Small intestine (tissue), 7 donors: ENCODE measurements at regions not wholly inside any gene's neighbourhood (a gene's known extent, or its start where the extent isn't known, plus 50 kb on each side); places are given as distances from the start of the nearest gene placed in this dataset.
"Not testable (repeated sequence)": the region's sequence is repeated elsewhere in the genome, so short reads cannot be mapped to it uniquely, and the experiment has no call there.

Source experiments
- DNase-seq, 2 donors: peaks; one replicate each; pipeline versions ENCODE4 v3.0.0 to v3.0.0-alpha.2; 2013
- FAIRE-seq: peaks from 2 replicates; lab custom pipeline; 2012; peaks lifted over from hg19 to GRCh38; lab: Jason Lieb, UNC
- H3K27ac ChIP-seq, 3 donors: one replicate each; pipeline ENCODE4 v1.5.1; 2013; ENCODE audit warnings: low read length in 2 of 3, mild to moderate bottlenecking in 2 of 3, control low read depth in 1 of 3, inconsistent platforms in 1 of 3, low read depth in 1 of 3, moderate library complexity in 1 of 3
- H3K27me3 ChIP-seq, 3 donors: one replicate each; pipeline ENCODE4 v1.6.1; 2013; ENCODE audit warnings: low read length in 3 of 3, inconsistent platforms in 1 of 3; ENCODE audit not compliant: control insufficient read depth in 3 of 3, insufficient read depth in 3 of 3
- H3K36me3 ChIP-seq, 3 donors: one replicate each; pipeline ENCODE4 v1.6.1; 2013; ENCODE audit warnings: low read length in 3 of 3, inconsistent platforms in 1 of 3, low read depth in 1 of 3, mild to moderate bottlenecking in 1 of 3, moderate library complexity in 1 of 3; ENCODE audit not compliant: control insufficient read depth in 3 of 3, insufficient read depth in 2 of 3
- H3K4me1 ChIP-seq, 3 donors: one replicate each; pipeline ENCODE4 v1.6.1; 2013; ENCODE audit warnings: low read length in 2 of 3, inconsistent platforms in 1 of 3, low read depth in 1 of 3, mild to moderate bottlenecking in 1 of 3, moderate library complexity in 1 of 3; ENCODE audit not compliant: control insufficient read depth in 3 of 3, insufficient read depth in 2 of 3
- H3K4me3 ChIP-seq, 3 donors: one replicate each; pipeline ENCODE4 v1.5.1; 2013; ENCODE audit warnings: low read length in 3 of 3, control low read depth in 1 of 3, inconsistent platforms in 1 of 3, low read depth in 1 of 3, mild to moderate bottlenecking in 1 of 3, moderate library complexity in 1 of 3
- H3K9me3 ChIP-seq, 2 donors: one replicate each; pipeline ENCODE4 v1.6.1; 2013; ENCODE audit warnings: low read depth in 1 of 2, low read length in 1 of 2; ENCODE audit not compliant: control insufficient read depth in 2 of 2, insufficient read depth in 1 of 2
- WGBS, 3 donors: extraction: QIAGEN DNeasy Blood & Tissue Kit; methylation state at CpG; one replicate each; pipeline ENCODE4 v1.1.7; 2013; 5-methylcytosine and 5-hydroxymethylcytosine counted together
- donor health status: healthy with polysubstance abuse.
- donor health status: control.
- donor health status: control.
- donor health status: Bipolar disorder and iron deficiency.
- donor health status: healthy.

DNA sequence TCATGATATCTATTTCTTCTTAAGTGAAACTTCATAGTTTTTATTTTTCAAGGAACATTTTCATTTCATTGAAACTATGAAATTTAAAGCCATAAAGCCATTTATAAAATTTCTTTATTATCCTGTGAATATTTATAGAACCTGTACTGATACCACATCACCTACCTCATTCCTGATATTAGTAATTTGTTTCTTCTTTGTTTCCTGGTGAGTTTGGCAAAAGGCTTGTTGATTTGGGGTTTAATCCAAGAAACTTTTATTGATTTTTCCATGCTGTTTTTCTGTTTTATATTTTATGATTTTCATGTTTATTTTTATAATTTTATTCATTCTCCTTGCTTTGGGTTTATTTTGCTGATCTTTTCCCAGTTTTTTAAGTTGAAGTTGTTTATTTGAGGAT is 669.4 kb downstream of the NXPH1 start:
- FAIRE-seq (no peak), DNase-seq (no peak)
- Histone ChIP-seq H3K4me1 (no peaks in the 10 kb centered on the region), H3K27me3 (no peaks in the 10 kb centered on the region), H3K27ac (no peak overlapping the region), H3K9me3 (peaks cover 0 to 10% of the 10 kb centered on the region in 2 donors), H3K36me3 (no peaks in the 10 kb centered on the region), H3K4me3 (no peak overlapping the region)

DNA sequence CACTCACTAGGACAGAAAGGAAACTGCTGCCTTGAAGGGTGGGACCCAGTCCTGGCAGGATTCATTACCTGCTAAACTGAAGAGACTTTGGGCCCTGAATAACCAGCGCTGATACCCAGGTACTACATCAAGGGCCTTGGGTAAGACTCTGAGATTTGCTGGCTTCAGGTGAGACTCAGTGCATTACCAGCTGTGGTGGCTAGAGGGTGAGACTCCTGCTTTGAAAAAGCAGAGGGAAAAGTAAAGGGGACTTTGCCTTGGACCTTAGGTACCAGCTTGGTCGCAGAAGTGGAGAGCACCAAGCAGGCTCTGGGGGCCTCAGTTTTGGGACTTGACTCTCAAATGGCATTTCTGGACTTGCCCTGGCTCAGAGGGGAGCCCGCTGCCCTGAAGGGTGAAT is 673.3 kb downstream of the NXPH1 start:
- no peaks in the 10 kb centered on the region for H3K36me3 ChIP-seq
- no peak for DNase-seq
- no peak overlapping the region for H3K27ac ChIP-seq
- no peak for FAIRE-seq
- WGBS, 3 donors, result 76 to 89% (median 88%) methylated on average over 3 of the region's 3 CpGs
- H3K4me3 ChIP-seq, result no peak overlapping the region
- H3K9me3 ChIP-seq, result peaks cover 0 to 14% of the 10 kb centered on the region in 2 donors
- H3K27me3 ChIP-seq, result no peaks in the 10 kb centered on the region
- H3K4me1 ChIP-seq, result no peaks in the 10 kb centered on the region

DNA sequence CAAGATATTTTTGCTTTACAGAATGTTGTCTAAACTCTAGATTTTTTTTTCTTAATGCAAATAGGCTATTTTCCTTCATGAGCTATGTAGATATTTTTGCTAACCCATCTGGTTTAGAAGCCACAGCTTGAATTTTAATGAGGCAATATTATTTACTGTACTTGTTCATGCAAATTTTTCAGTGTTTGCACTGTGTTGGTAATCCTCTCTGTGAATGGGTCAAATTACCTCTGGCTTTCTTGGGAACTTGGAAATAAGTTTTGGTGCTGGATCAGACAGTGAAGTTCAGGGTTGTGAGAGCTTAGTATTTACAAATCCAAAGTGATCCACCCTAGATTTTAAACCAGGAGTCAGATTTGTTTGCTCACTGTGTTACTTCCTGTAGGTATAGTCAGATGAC is 686.9 kb downstream of the NXPH1 start:
- FAIRE-seq (no peak), DNase-seq (no peak)
- Histone ChIP-seq H3K27ac (no peak overlapping the region), H3K9me3 (no peaks in the 10 kb centered on the region), H3K36me3 (no peaks in the 10 kb centered on the region), H3K4me3 (no peak overlapping the region), H3K4me1 (no peaks in the 10 kb centered on the region), H3K27me3 (no peaks in the 10 kb centered on the region)

DNA sequence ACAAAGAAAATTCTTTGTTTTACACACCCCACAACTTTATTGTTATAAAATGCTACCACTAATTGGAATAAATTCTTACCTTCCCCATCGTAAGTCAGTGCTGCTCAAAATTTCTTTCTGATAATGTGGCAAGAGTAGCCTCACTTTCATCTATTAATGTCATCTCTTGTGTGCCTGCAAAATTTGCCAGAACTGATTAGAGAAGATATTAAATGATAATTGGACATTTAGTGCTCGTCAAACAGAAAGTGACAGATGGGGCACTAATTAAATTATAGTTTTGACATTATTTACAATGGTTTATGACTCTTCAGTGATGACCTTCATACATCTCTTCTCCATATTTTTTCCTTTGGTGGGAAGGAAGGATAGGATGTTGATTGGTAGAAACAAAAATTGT is 690.9 kb downstream of the NXPH1 start:
- H3K9me3 ChIP-seq, result no peaks in the 10 kb centered on the region
- H3K4me1 ChIP-seq, result no peaks in the 10 kb centered on the region
- no peaks in the 10 kb centered on the region for H3K36me3 ChIP-seq
- H3K27ac ChIP-seq, result no peak overlapping the region
- H3K4me3 ChIP-seq, result no peak overlapping the region
- no peaks in the 10 kb centered on the region for H3K27me3 ChIP-seq
- FAIRE-seq, result no peak
- no peak for DNase-seq
- 68 to 71% (median 70%) methylated on average over 2 of the region's 2 CpGs for WGBS, 3 donors

DNA sequence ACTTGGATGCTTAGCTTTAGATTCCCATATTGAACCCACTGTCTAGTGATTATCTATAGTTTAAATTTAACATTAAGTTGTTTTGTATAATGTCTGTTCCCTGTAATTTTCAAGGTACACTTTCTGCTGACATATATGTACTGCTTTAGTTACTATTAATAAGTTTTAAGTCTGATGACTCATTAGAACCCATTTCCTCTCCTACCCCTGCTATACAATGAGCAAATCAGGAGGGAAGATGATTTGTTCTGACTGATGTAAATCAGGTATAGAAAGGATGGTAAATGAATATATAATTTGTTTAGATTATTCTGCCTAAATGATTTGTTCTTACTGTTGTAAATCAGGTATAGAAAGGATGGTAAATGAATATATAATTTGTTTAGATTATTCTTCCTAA is 691.8 kb downstream of the NXPH1 start:
- no peak overlapping the region for H3K4me3 ChIP-seq
- H3K36me3 ChIP-seq, result no peaks in the 10 kb centered on the region
- H3K27me3 ChIP-seq, result no peaks in the 10 kb centered on the region
- no peaks in the 10 kb centered on the region for H3K4me1 ChIP-seq
- no peak overlapping the region for H3K27ac ChIP-seq
- no peak for FAIRE-seq
- DNase-seq, result no peak
- H3K9me3 ChIP-seq, result peaks cover 0 to 1% of the 10 kb centered on the region in 2 donors

DNA sequence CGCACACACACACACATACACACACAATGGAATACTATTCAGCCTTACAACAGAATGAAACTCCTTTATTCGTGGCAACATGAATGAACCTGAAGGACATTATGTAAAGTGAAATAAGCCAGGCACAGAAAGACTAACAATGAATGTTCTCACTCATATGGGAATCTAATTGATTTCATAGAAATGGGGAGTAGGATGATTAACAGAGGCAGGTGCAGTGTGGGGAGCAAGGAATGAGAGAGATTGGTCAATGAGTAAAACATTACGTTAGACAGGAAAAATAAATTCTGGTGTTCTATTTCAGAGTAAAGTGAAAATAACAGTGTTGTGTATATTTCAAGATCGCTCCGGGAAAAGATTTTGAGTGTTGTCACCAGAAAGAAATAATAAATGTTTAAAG is 694.5 kb downstream of the NXPH1 start:
- Histone ChIP-seq H3K4me1 (no peaks in the 10 kb centered on the region), H3K9me3 (peaks cover 0 to 1% of the 10 kb centered on the region in 2 donors), H3K27ac (no peak overlapping the region), H3K4me3 (no peak overlapping the region), H3K27me3 (no peaks in the 10 kb centered on the region), H3K36me3 (no peaks in the 10 kb centered on the region)
- FAIRE-seq (no peak), DNase-seq (no peak)
- 79 to 82% (median 82%) methylated on average over 5 of the region's 5 CpGs for WGBS, 3 donors

DNA sequence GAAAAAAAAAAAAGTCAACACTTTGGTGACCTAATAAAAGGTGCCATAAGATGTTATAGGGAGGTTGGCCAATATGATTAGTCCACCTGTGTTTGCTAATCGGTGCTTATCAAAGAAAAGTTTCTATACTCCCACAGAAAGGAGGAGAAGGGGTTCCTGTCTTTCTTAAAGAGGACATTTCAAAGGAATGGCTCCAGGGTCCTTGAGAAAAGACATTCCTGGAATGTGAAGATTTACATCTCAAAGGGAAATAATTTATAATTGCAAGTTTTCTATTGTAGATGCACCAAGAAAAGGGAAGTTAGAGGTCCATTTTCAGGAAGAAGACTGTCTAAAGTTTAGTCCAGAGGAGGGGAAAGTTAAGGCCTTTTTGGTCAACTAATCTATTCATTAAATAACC is 715.3 kb downstream of the NXPH1 start:
- 59 to 79% (median 67%) methylated on average over 1 of the region's 1 CpG for WGBS, 3 donors
- Histone ChIP-seq H3K4me1 (no peaks in the 10 kb centered on the region), H3K27me3 (no peaks in the 10 kb centered on the region), H3K27ac (no peak overlapping the region), H3K36me3 (no peaks in the 10 kb centered on the region), H3K9me3 (no peaks in the 10 kb centered on the region), H3K4me3 (no peak overlapping the region)
- DNase-seq (no peak), FAIRE-seq (no peak)

DNA sequence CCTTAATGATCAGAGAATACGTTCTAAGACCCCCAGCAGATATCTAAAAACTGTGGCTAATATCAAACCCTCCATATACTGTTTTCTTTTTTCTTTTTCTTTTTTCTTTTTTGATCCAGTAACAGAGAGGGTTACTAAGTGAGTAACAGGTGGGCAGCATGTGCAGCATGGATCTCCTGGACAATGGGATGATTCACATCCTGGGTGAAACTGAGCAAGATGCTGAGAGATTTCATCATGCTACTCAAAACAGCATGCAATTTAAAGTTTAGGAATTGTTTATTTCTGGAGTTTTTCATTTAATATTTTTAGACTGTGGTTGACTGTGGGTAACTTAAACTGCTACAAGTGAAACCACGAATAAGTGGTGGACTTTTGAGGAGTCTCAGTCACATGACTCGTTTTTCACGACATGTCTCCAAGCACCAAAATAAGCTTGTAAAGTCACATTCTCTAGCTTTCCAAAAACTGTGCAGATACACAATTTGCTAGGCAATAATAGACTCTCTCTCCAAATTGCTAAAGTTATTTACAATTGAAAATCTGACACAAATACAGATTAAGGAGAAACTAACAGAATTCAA is 716.2 kb downstream of the NXPH1 start:
- H3K4me3 ChIP-seq, result no peak overlapping the region
- 69 to 84% (median 76%) methylated on average over 4 of the region's 4 CpGs for WGBS, 3 donors
- no peaks in the 10 kb centered on the region for H3K4me1 ChIP-seq
- no peak for DNase-seq
- no peaks in the 10 kb centered on the region for H3K9me3 ChIP-seq
- FAIRE-seq, result no peak
- no peak overlapping the region for H3K27ac ChIP-seq
- H3K36me3 ChIP-seq, result no peaks in the 10 kb centered on the region
- H3K27me3 ChIP-seq, result no peaks in the 10 kb centered on the region

DNA sequence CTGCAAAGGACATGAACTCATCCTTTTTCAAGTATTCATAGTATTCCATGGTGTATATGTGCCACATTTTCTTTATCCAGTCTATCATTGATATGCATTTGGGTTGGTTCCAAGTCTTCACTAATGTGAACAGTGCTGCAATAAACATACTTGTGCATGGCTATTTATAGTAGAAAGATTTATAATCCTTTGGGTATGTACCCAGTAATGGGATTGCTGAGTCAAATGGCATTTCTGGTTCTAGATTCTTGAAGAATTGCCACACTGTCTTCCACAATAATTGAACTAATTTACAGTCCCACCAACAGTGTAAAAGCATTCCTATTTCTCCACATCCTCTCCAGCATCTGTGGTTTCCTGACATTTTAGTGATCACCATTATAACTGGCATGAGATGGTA is 730.3 kb downstream of the NXPH1 start:
- not testable (repeated sequence) for H3K27me3 ChIP-seq, H3K4me3 ChIP-seq, H3K36me3 ChIP-seq, H3K27ac ChIP-seq, DNase-seq, H3K9me3 ChIP-seq, FAIRE-seq, H3K4me1 ChIP-seq
